ENCODE measurements at regions not wholly inside any gene's neighbourhood (a gene's known extent, or its start where the extent isn't known, plus 50 kb on each side); places are given as distances from the start of the nearest gene placed in this dataset.

DNA sequence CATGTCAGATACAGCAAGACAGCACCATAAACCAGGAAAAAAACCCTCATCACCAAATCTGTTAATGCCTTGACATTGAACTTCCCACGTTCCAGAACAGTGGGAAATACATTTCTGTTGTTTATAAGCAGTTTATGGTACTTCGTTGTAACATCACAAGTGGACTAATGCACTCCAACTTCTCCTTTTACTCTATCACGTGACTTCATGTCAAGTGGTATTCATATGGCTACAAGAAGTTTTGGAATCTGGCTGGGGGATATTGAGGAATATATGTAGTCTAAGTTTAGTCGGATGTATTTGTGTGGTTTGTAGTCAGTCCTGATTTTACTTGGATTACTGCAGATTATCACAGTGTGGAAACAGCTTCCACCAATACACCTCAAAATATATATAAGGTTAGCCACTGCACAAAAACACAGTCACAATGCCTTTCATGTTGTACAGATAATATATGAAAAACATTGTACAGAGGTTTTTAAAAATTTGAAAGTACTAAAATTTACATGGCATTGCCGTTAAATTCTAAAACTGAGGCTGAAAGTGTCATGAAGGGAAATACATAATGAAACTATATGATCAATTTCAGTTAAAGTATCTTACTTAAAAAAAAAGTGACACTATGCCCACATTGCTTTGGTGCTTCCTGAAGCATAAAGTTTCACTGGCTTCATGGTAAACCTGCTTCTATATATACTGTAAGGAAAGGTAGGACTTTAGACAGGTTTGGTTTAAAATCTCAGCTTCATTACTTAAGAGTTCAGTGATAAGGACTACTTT lies 134.1 kb downstream of the CASP12 start:
- TF ChIP-seq TAF1 (IDR thresholded peaks at IDR 0.05; ENCODE audit: borderline replicate concordance, insufficient read depth, low read length) (no peak), POLR2AphosphoS5 (IDR thresholded peaks at IDR 0.05; ENCODE audit: low read depth, low read length) (no peak), SIN3A (IDR thresholded peaks at IDR 0.05; ENCODE audit: borderline replicate concordance, insufficient read depth, low read length) (no peak)
- TF ChIP-seq, protein P1, sequence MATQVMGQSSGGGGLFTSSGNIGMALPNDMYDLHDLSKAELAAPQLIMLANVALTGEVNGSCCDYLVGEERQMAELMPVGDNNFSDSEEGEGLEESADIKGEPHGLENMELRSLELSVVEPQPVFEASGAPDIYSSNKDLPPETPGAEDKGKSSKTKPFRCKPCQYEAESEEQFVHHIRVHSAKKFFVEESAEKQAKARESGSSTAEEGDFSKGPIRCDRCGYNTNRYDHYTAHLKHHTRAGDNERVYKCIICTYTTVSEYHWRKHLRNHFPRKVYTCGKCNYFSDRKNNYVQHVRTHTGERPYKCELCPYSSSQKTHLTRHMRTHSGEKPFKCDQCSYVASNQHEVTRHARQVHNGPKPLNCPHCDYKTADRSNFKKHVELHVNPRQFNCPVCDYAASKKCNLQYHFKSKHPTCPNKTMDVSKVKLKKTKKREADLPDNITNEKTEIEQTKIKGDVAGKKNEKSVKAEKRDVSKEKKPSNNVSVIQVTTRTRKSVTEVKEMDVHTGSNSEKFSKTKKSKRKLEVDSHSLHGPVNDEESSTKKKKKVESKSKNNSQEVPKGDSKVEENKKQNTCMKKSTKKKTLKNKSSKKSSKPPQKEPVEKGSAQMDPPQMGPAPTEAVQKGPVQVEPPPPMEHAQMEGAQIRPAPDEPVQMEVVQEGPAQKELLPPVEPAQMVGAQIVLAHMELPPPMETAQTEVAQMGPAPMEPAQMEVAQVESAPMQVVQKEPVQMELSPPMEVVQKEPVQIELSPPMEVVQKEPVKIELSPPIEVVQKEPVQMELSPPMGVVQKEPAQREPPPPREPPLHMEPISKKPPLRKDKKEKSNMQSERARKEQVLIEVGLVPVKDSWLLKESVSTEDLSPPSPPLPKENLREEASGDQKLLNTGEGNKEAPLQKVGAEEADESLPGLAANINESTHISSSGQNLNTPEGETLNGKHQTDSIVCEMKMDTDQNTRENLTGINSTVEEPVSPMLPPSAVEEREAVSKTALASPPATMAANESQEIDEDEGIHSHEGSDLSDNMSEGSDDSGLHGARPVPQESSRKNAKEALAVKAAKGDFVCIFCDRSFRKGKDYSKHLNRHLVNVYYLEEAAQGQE (IDR thresholded peaks at IDR 0.05; ENCODE audit: insufficient read depth in 1 of 2, low read depth in 2 of 2, low read length in 2 of 2): no peak
